Mesenchymal stem cell (in vitro differentiated cells and primary cell): ENCODE measurements at regions not wholly inside any gene's neighbourhood (a gene's known extent, or its start where the extent isn't known, plus 50 kb on each side); places are given as distances from the start of the nearest gene placed in this dataset.

ENCODE experiments used
- DNase-seq: peaks from one replicate; pipeline ENCODE4 v3.0.0-alpha.2; 2013
- H2AFZ ChIP-seq: one replicate; pipeline ENCODE4 v1.6.1; 2013; ENCODE audit warnings: low read depth, mild to moderate bottlenecking, control low read depth, inconsistent platforms, low read length, moderate library complexity
- H2AK5ac ChIP-seq: 2 replicates; pipeline ENCODE4 v1.6.1; 2013; ENCODE audit warnings: low read length, moderate library complexity, mild to moderate bottlenecking, inconsistent platforms; ENCODE audit not compliant: severe bottlenecking
- H2BK120ac ChIP-seq: one replicate; pipeline ENCODE4 v1.6.1; 2013; ENCODE audit warnings: low read depth, mild to moderate bottlenecking, inconsistent platforms, low read length, moderate library complexity
- H2BK12ac ChIP-seq, 2 experiments: one replicate each; pipeline ENCODE4 v1.6.1; 2013; ENCODE audit warnings: inconsistent platforms in 2 of 2, low read length in 2 of 2, mild to moderate bottlenecking in 2 of 2, moderate library complexity in 2 of 2, control low read depth in 1 of 2
- H2BK15ac ChIP-seq: one replicate; pipeline ENCODE4 v1.6.1; 2013; ENCODE audit warnings: mild to moderate bottlenecking, low read depth, inconsistent platforms; ENCODE audit not compliant: poor library complexity, severe bottlenecking
- H2BK5ac ChIP-seq: 2 replicates; pipeline ENCODE4 v1.6.1; 2013; ENCODE audit warnings: low read depth, mild to moderate bottlenecking, low read length, control low read depth, inconsistent platforms; ENCODE audit not compliant: poor library complexity, severe bottlenecking
- H3K14ac ChIP-seq, 2 experiments: one replicate each; pipeline ENCODE4 v1.6.1; 2013; ENCODE audit warnings: inconsistent platforms in 2 of 2, low read length in 2 of 2, control low read depth in 1 of 2, mild to moderate bottlenecking in 1 of 2, moderate library complexity in 1 of 2
- H3K18ac ChIP-seq, 2 experiments: one replicate each; pipeline ENCODE4 v1.6.1; 2013; ENCODE audit warnings: inconsistent platforms in 2 of 2, low read length in 2 of 2, control low read depth in 1 of 2, low read depth in 1 of 2, mild to moderate bottlenecking in 1 of 2
- H3K23ac ChIP-seq, 2 experiments: one replicate each; pipeline ENCODE4 v1.6.1; 2013; ENCODE audit warnings: inconsistent platforms in 2 of 2, low read length in 2 of 2, mild to moderate bottlenecking in 2 of 2, moderate library complexity in 2 of 2, control low read depth in 1 of 2
- H3K27ac ChIP-seq: 2 replicates; pipeline ENCODE4 v1.5.1; 2013; ENCODE audit warnings: mild to moderate bottlenecking, moderate library complexity, low read length, control low read depth, inconsistent platforms; ENCODE audit not compliant: poor library complexity, severe bottlenecking
- H3K27me3 ChIP-seq, 2 experiments: 2 replicates each; pipeline versions ENCODE4 v1.6.1 to v1.7.0; 2013; ENCODE audit warnings: low read length in 2 of 2, mild to moderate bottlenecking in 2 of 2, moderate library complexity in 2 of 2, control low read depth in 1 of 2, inconsistent platforms in 1 of 2; ENCODE audit not compliant: control insufficient read depth in 1 of 2, insufficient read depth in 1 of 2
- H3K36me3 ChIP-seq, 2 experiments: 2 replicates each; pipeline versions ENCODE4 v1.6.1 to v1.7.0; 2013; ENCODE audit warnings: low read length in 2 of 2, control low read depth in 1 of 2, inconsistent platforms in 1 of 2, low read depth in 1 of 2, mild to moderate bottlenecking in 1 of 2; ENCODE audit not compliant: insufficient read depth in 2 of 2, control insufficient read depth in 1 of 2
- H3K4ac ChIP-seq, 2 experiments: one replicate each; pipeline ENCODE4 v1.6.1; 2013; ENCODE audit warnings: inconsistent platforms in 2 of 2, low read length in 2 of 2, mild to moderate bottlenecking in 2 of 2, moderate library complexity in 2 of 2, control low read depth in 1 of 2, low read depth in 1 of 2
- H3K4me1 ChIP-seq: 2 replicates; pipeline ENCODE4 v1.6.1; 2013; ENCODE audit warnings: low read depth, low read length, control low read depth; ENCODE audit not compliant: control insufficient read depth, insufficient read depth
- H3K4me2 ChIP-seq: 2 replicates; pipeline ENCODE4 v1.6.1; 2013; ENCODE audit warnings: low read length, mild to moderate bottlenecking, inconsistent platforms; ENCODE audit not compliant: poor library complexity, severe bottlenecking
- H3K4me3 ChIP-seq, 2 experiments: 2 replicates each; pipeline versions ENCODE4 v1.5.1 to v1.7.0; 2013; ENCODE audit warnings: low read length in 2 of 2, mild to moderate bottlenecking in 2 of 2, control low read depth in 1 of 2, low read depth in 1 of 2; ENCODE audit not compliant: insufficient read depth in 1 of 2
- H3K79me1 ChIP-seq: replicated peaks from 2 replicates; pipeline ENCODE4 v1.6.1; 2013; ENCODE audit warnings: mild to moderate bottlenecking, control low read depth, low read length, inconsistent platforms; ENCODE audit not compliant: poor library complexity, severe bottlenecking
- H3K9ac ChIP-seq: 2 replicates; pipeline ENCODE4 v1.7.0; 2013; ENCODE audit warnings: mild to moderate bottlenecking, low read length, moderate library complexity
- H3K9me3 ChIP-seq: 2 replicates; pipeline ENCODE4 v1.7.0; 2013; ENCODE audit warnings: mild to moderate bottlenecking, low read length; ENCODE audit not compliant: control insufficient read depth
- H4K8ac ChIP-seq: one replicate; pipeline ENCODE4 v1.6.1; 2013; ENCODE audit warnings: inconsistent platforms, mild to moderate bottlenecking, low read length, moderate library complexity
- H4K91ac ChIP-seq: one replicate; pipeline ENCODE4 v1.6.1; 2013; ENCODE audit warnings: mild to moderate bottlenecking, low read length, inconsistent platforms
- WGBS: methylation state at CpG from one replicate; pipeline ENCODE4 v1.1.7; 2013; ENCODE audit warnings: mixed read lengths; 5-methylcytosine and 5-hydroxymethylcytosine counted together

GRCh38 chr4:96326846-96327245, 487.0 kb downstream of the PDHA2 start:
- H2BK15ac ChIP-seq, result no peak overlapping the region
- no peak overlapping the region for H3K4me3 ChIP-seq
- no peak overlapping the region for H4K8ac ChIP-seq
- no peak overlapping the region for H2BK5ac ChIP-seq
- H3K14ac ChIP-seq, result no peak overlapping the region
- H2BK12ac ChIP-seq, result no peak overlapping the region
- H3K27ac ChIP-seq, result no peak overlapping the region
- no peaks in the 10 kb centered on the region for H3K4me1 ChIP-seq
- no peak overlapping the region for H2AK5ac ChIP-seq
- no peaks in the 10 kb centered on the region for H3K27me3 ChIP-seq
- H2BK120ac ChIP-seq, result no peak overlapping the region
- H3K4ac ChIP-seq, result no peak overlapping the region
- DNase-seq, result no peak
- no peaks in the 10 kb centered on the region for H3K79me1 ChIP-seq
- peaks cover 8% of the 10 kb centered on the region for H3K9me3 ChIP-seq
- 100% methylated on average over 1 of the region's 1 CpG for WGBS
- no peak overlapping the region for H3K4me2 ChIP-seq
- H3K36me3 ChIP-seq, result no peaks in the 10 kb centered on the region
- no peak overlapping the region for H3K9ac ChIP-seq
- no peak overlapping the region for H3K23ac ChIP-seq
- no peak overlapping the region for H4K91ac ChIP-seq
- H3K18ac ChIP-seq, result no peak overlapping the region
- no peak overlapping the region for H2AFZ ChIP-seq

GRCh38 chr4:96342196-96342595, 502.3 kb downstream of the PDHA2 start:
- Histone ChIP-seq H3K23ac (no peak overlapping the region), H3K4me2 (no peak overlapping the region), H3K27ac (no peak overlapping the region), H2AK5ac (no peak overlapping the region), H2BK12ac (no peak overlapping the region), H2BK5ac (no peak overlapping the region), H3K27me3 (no peaks in the 10 kb centered on the region), H3K14ac (no peak overlapping the region), H3K4me1 (no peaks in the 10 kb centered on the region), H2BK120ac (no peak overlapping the region), H3K79me1 (no peaks in the 10 kb centered on the region), H3K9ac (no peak overlapping the region), H3K4ac (no peak overlapping the region), H4K8ac (no peak overlapping the region), H3K36me3 (no peaks in the 10 kb centered on the region), H4K91ac (no peak overlapping the region), H3K9me3 (no peaks in the 10 kb centered on the region), H3K18ac (no peak overlapping the region), H2BK15ac (no peak overlapping the region), H2AFZ (no peak overlapping the region), H3K4me3 (no peak overlapping the region)
- no CpG with 5 or more reads among the region's 1 CpG for WGBS
- no peak for DNase-seq

- no peak overlapping the region for H3K27ac ChIP-seq
- no peaks in the 10 kb centered on the region for H3K9me3 ChIP-seq
- no peak for DNase-seq
- H2BK5ac ChIP-seq, result no peak overlapping the region
- no peak overlapping the region for H4K91ac ChIP-seq
- no peak overlapping the region for H2BK15ac ChIP-seq
- no peak overlapping the region for H3K23ac ChIP-seq
- H3K9ac ChIP-seq, result no peak overlapping the region
- no peaks in the 10 kb centered on the region for H3K4me1 ChIP-seq
- H3K79me1 ChIP-seq, result no peaks in the 10 kb centered on the region
- WGBS, result no CpG with 5 or more reads among the region's 2 CpGs
- no peak overlapping the region for H3K14ac ChIP-seq
- H2AK5ac ChIP-seq, result no peak overlapping the region
- no peak overlapping the region for H2AFZ ChIP-seq
- no peak overlapping the region for H4K8ac ChIP-seq
- no peak overlapping the region for H3K4me2 ChIP-seq
- no peak overlapping the region for H2BK120ac ChIP-seq
- H3K27me3 ChIP-seq, result no peaks in the 10 kb centered on the region
- H3K4me3 ChIP-seq, result no peak overlapping the region
- no peaks in the 10 kb centered on the region for H3K36me3 ChIP-seq
- no peak overlapping the region for H3K4ac ChIP-seq
- H2BK12ac ChIP-seq, result no peak overlapping the region
- H3K18ac ChIP-seq, result no peak overlapping the region
Observed at GRCh38 chr4:96342790-96343455, 503.0 kb downstream of the PDHA2 start.

GRCh38 chr4:96343836-96344235, 503.9 kb downstream of the PDHA2 start:
- Histone ChIP-seq H4K8ac (no peak overlapping the region), H2AK5ac (no peak overlapping the region), H3K9ac (no peak overlapping the region), H2BK120ac (no peak overlapping the region), H3K23ac (no peak overlapping the region), H3K36me3 (no peaks in the 10 kb centered on the region), H3K4me1 (no peaks in the 10 kb centered on the region), H3K14ac (no peak overlapping the region), H2AFZ (no peak overlapping the region), H3K4ac (no peak overlapping the region), H2BK5ac (no peak overlapping the region), H3K79me1 (no peaks in the 10 kb centered on the region), H3K27me3 (no peaks in the 10 kb centered on the region), H2BK15ac (no peak overlapping the region), H4K91ac (no peak overlapping the region), H3K27ac (no peak overlapping the region), H2BK12ac (no peak overlapping the region), H3K4me3 (no peak overlapping the region), H3K9me3 (no peaks in the 10 kb centered on the region), H3K4me2 (no peak overlapping the region), H3K18ac (no peak overlapping the region)
- DNase-seq, result no peak
